ENCODE measurements at regions not wholly inside any gene's neighbourhood (a gene's known extent, or its start where the extent isn't known, plus 50 kb on each side); places are given as distances from the start of the nearest gene placed in this dataset.

DNA sequence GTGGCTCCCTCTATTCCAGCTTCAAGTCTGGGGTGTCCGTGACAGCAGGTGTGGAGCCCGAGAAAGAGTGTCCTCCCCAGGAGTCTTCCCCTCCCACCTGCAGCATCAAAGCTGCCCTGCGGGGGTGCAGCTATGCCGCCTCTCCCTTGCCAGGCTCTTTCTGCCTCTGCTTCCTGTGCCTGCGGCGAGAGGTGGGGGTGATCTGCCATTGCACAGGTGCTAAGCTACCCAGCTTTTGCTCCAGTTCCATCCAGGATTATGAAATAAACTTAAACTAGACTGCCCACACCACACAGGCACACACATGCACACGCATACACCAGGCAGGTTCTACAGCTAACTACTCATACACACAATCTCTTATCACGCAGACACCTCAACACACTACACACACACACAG is 104.7 kb upstream of the CLDN10 start:
- H3K4me3 ChIP-seq (ENCODE audit: low read length): no peak overlapping the region
- H3K36me3 ChIP-seq (ENCODE audit: control insufficient read depth, insufficient read depth, low read length): no peaks in the 10 kb centered on the region
- no peaks in the 10 kb centered on the region for H3K4me1 ChIP-seq (ENCODE audit: control insufficient read depth, insufficient read depth, low read length)
- Mint-ChIP-seq H3K36me3 (ENCODE audit: low read depth) (no peaks in the 10 kb centered on the region), H3K4me1 (no peaks in the 10 kb centered on the region), H3K4me3 (no peak overlapping the region), H3K27me3 (ENCODE audit: insufficient read depth) (no peaks in the 10 kb centered on the region), H3K9me3 (no peaks in the 10 kb centered on the region), H3K27ac (no peak overlapping the region)
- TF ChIP-seq, protein P1, sequence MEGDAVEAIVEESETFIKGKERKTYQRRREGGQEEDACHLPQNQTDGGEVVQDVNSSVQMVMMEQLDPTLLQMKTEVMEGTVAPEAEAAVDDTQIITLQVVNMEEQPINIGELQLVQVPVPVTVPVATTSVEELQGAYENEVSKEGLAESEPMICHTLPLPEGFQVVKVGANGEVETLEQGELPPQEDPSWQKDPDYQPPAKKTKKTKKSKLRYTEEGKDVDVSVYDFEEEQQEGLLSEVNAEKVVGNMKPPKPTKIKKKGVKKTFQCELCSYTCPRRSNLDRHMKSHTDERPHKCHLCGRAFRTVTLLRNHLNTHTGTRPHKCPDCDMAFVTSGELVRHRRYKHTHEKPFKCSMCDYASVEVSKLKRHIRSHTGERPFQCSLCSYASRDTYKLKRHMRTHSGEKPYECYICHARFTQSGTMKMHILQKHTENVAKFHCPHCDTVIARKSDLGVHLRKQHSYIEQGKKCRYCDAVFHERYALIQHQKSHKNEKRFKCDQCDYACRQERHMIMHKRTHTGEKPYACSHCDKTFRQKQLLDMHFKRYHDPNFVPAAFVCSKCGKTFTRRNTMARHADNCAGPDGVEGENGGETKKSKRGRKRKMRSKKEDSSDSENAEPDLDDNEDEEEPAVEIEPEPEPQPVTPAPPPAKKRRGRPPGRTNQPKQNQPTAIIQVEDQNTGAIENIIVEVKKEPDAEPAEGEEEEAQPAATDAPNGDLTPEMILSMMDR (conservative IDR thresholded peaks at IDR 0.05): no peak
- no peak overlapping the region for H3K9ac ChIP-seq (ENCODE audit: extremely low read depth, low read length, poor library complexity, severe bottlenecking)
- H3K27me3 ChIP-seq (ENCODE audit: control insufficient read depth, insufficient read depth, low read length, poor library complexity, severe bottlenecking): no peaks in the 10 kb centered on the region
- H3K27ac ChIP-seq (ENCODE audit: low read depth, low read length): no peak overlapping the region
- WGBS, 2 experiments (ENCODE audit: insufficient coverage in 1 of 2, insufficient read length in 1 of 2): 77 to 100% methylated on average over 2 to 8 of the region's 8 CpGs
- DNase-seq: peak; percentile 53
- no peaks in the 10 kb centered on the region for H3K9me3 ChIP-seq (ENCODE audit: control insufficient read depth, low read length)

DNA sequence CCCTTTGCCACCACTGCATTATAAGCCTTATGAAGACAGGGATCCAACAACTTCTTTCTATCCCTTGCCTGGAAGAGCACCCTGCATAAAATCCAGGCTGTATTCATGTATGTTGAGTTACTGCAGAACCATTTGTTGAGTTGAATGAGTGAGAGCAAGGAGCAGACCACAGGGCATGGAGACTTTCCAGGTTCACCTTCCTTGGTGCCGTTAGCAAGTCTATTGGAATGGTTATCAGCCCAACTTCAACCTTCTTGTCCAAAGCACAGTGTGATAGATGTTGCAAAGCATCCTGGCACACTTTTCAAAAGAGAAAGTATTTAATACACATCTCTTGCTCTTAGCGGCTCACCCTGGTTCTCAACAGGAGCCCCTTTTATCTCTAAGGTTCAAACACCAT is 100.9 kb upstream of the CLDN10 start:
- Histone ChIP-seq H3K4me1 (ENCODE audit: control insufficient read depth, insufficient read depth, low read length) (no peaks in the 10 kb centered on the region), H3K27me3 (ENCODE audit: control insufficient read depth, insufficient read depth, low read length, poor library complexity, severe bottlenecking) (no peaks in the 10 kb centered on the region), H3K4me3 (ENCODE audit: low read length) (no peak overlapping the region), H3K27ac (ENCODE audit: low read depth, low read length) (no peak overlapping the region), H3K9ac (ENCODE audit: extremely low read depth, low read length, poor library complexity, severe bottlenecking) (no peak overlapping the region), H3K9me3 (ENCODE audit: control insufficient read depth, low read length) (no peaks in the 10 kb centered on the region), H3K36me3 (ENCODE audit: control insufficient read depth, insufficient read depth, low read length) (no peaks in the 10 kb centered on the region)
- TF ChIP-seq, protein P1 (conservative IDR thresholded peaks at IDR 0.05): no peak
- no peaks in the 10 kb centered on the region for H3K36me3 Mint-ChIP-seq (ENCODE audit: low read depth)
- no peaks in the 10 kb centered on the region for H3K9me3 Mint-ChIP-seq
- 97 to 100% methylated on average over 2 of the region's 2 CpGs for WGBS, 2 experiments (ENCODE audit: insufficient coverage in 1 of 2, insufficient read length in 1 of 2)
- H3K4me3 Mint-ChIP-seq: no peak overlapping the region
- H3K4me1 Mint-ChIP-seq: no peaks in the 10 kb centered on the region
- H3K27me3 Mint-ChIP-seq (ENCODE audit: insufficient read depth): no peaks in the 10 kb centered on the region
- no peak overlapping the region for H3K27ac Mint-ChIP-seq
- DNase-seq: no peak

DNA sequence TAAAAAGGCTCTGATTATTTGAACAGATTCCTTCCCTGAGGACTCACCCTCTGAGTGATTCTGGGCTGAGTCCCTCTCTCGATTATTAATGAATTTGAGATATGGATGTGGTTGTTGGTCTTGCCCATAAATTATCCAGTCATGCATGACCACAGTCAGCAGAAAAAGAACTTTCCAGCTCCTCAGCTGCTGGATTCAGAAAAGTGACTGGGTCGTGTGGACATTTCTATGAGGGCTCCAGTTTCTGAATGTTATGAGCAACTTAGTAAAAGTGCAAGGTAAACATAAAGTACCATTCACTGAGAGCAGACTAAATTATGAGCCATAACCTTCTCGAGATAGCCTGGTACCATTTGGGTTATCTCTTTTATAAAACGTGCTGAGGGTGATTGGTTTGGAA is 100.1 kb upstream of the CLDN10 start:
- no peak overlapping the region for H3K27ac Mint-ChIP-seq

More for the DNA sequence above, 100.1 kb upstream of the CLDN10 start:
- TF ChIP-seq, protein P1 (conservative IDR thresholded peaks at IDR 0.05): no peak
- Histone ChIP-seq H3K9me3 (ENCODE audit: control insufficient read depth, low read length) (no peaks in the 10 kb centered on the region), H3K4me3 (ENCODE audit: low read length) (no peak overlapping the region), H3K36me3 (ENCODE audit: control insufficient read depth, insufficient read depth, low read length) (no peaks in the 10 kb centered on the region), H3K27me3 (ENCODE audit: control insufficient read depth, insufficient read depth, low read length, poor library complexity, severe bottlenecking) (no peaks in the 10 kb centered on the region), H3K9ac (ENCODE audit: extremely low read depth, low read length, poor library complexity, severe bottlenecking) (no peak overlapping the region), H3K27ac (ENCODE audit: low read depth, low read length) (no peak overlapping the region), H3K4me1 (ENCODE audit: control insufficient read depth, insufficient read depth, low read length) (no peaks in the 10 kb centered on the region)
- 88% methylated on average over 4 of the region's 4 CpGs; no CpG with 5 or more reads in 1 of the 2 experiments for WGBS, 2 experiments (ENCODE audit: insufficient coverage in 1 of 2, insufficient read length in 1 of 2)
- DNase-seq: no peak
- Mint-ChIP-seq H3K4me1 (no peaks in the 10 kb centered on the region), H3K27me3 (ENCODE audit: insufficient read depth) (no peaks in the 10 kb centered on the region), H3K4me3 (no peak overlapping the region), H3K36me3 (ENCODE audit: low read depth) (no peaks in the 10 kb centered on the region), H3K9me3 (no peaks in the 10 kb centered on the region)
